Transverse colon (tissue), 4 donors: ENCODE measurements at regions not wholly inside any gene's neighbourhood (a gene's known extent, or its start where the extent isn't known, plus 50 kb on each side); places are given as distances from the start of the nearest gene placed in this dataset.

Experiments
- DNase-seq: peaks from one replicate; pipeline ENCODE4 v3.0.0-alpha.2; 2019
- H3K27ac ChIP-seq, 4 donors: fragments of 200-600 bp; sonication (generic); 2 replicates each; pipeline ENCODE4 v1.5.1; 2016 to 2018; ENCODE audit warnings: inconsistent platforms in 4 of 4
- H3K27me3 ChIP-seq: fragments of 200-600 bp; sonication (generic); 2 replicates; pipeline ENCODE4 v1.5.1; 2017; ENCODE audit warnings: inconsistent platforms
- H3K36me3 ChIP-seq, 4 donors: fragments of 200-600 bp; sonication (generic); 2 replicates each; pipeline ENCODE4 v1.5.1; 2017 to 2019; ENCODE audit warnings: inconsistent platforms in 4 of 4
- H3K4me1 ChIP-seq, 4 donors: fragments of 200-600 bp; sonication (generic); 2 replicates each; pipeline ENCODE4 v1.5.1; 2017 to 2020; ENCODE audit warnings: inconsistent platforms in 4 of 4
- H3K4me3 ChIP-seq, 4 donors: fragments of 200-600 bp; sonication (generic); 1 replicate in 1 of 4; 2 replicates in 3 of 4; pipeline versions ENCODE4 v1.5.1 to v1.6.1; 2017 to 2019; ENCODE audit warnings: inconsistent platforms in 4 of 4
- H3K9me3 ChIP-seq, 2 donors: fragments of 200-600 bp; sonication (generic); 2 replicates each; pipeline ENCODE4 v1.5.1; 2017 to 2019; ENCODE audit warnings: inconsistent platforms in 2 of 2
- CTCF ChIP-seq, 5 experiments: fragments of 200-600 bp in 3 of 5; fragments of 450-650 bp in 2 of 5; sonication (generic) in 3 of 5; IDR thresholded peaks; 1 replicate in 2 of 5; 2 replicates in 3 of 5; pipeline ENCODE4 v1.5.1; 2016 to 2017; ENCODE audit warnings: antibody characterized with exemption in 5 of 5, inconsistent platforms in 3 of 5, mild to moderate bottlenecking in 2 of 5, moderate library complexity in 1 of 5
- EP300 ChIP-seq: sonication (generic); formaldehyde crosslinking; IDR thresholded peaks from one replicate; pipeline ENCODE4 v1.6.1; 2017; ENCODE audit warnings: antibody characterized with exemption, low read depth
- POLR2A ChIP-seq: fragments of 450-650 bp; IDR thresholded peaks from one replicate; pipeline ENCODE4 v1.6.1; 2016; ENCODE audit warnings: antibody characterized with exemption, mild to moderate bottlenecking, moderate library complexity
- POLR2AphosphoS5 ChIP-seq, 3 donors: sonication (generic); formaldehyde crosslinking; IDR thresholded peaks; one replicate each; pipeline ENCODE4 v1.6.1; 2016; ENCODE audit warnings: antibody characterized with exemption in 3 of 3
- whole genome bisulfite sequencing, 2 donors: methylation state at CpG; one replicate each; pipeline ENCODE4 v1.1.5; 2018; ENCODE audit warnings: low coverage in 1 of 2; 5-methylcytosine and 5-hydroxymethylcytosine counted together
- in situ Hi-C, 4 donors: fragments of 200-750 bp; cut with MboI; loops; one replicate each; pipeline versions ENCODE4 v1.15.0 to v1.15.1; 2017; ENCODE audit warnings: low sequenced_read_pairs in 3 of 4, low pct_ligation_motif_present in 1 of 4, low pct_unique_long_range_greater_than_20kb in 1 of 4
- intact Hi-C: fragments of 100-400 bp; cut with DNase I; formaldehyde crosslinking; loops from one replicate; pipeline ENCODE4 v1.15.1; 2023; ENCODE audit warnings: low total_unique reads

- Histone ChIP-seq H3K27ac (no peak overlapping the region), H3K4me1 (no peaks in the 10 kb centered on the region), H3K27me3 (no peaks in the 10 kb centered on the region), H3K4me3 (no peak overlapping the region), H3K9me3 (peaks cover 0 to 9% of the 10 kb centered on the region in 2 donors), H3K36me3 (no peaks in the 10 kb centered on the region)
- TF ChIP-seq POLR2A (no peak), EP300 (no peak), POLR2AphosphoS5 (IDR thresholded peaks at IDR 0.05) (no peak), CTCF (IDR thresholded peaks at IDR 0.05) (no peak)
- intact Hi-C loops (loop anchor here (5.0 kb wide), 1 partner anchor 898 kb away; no protein-coding TSS in a partner anchor), in situ Hi-C loops (no loop called here)
- WGBS, 2 donors, result 0 to 43% methylated on average over 1 of the region's 1 CpG
- no peak for DNase-seq
These were observed 161.5 kb upstream of the PRNP start for GRCh38 chr20:4524792-4525191.

GRCh38 chr20:4524307-4524706, 161.9 kb upstream of the PRNP start:
- in situ Hi-C loops, result no loop called here
- no peak overlapping the region for H3K27ac ChIP-seq
- H3K4me3 ChIP-seq, result no peak overlapping the region
- no peaks in the 10 kb centered on the region for H3K36me3 ChIP-seq
- H3K27me3 ChIP-seq, result no peaks in the 10 kb centered on the region
- no peaks in the 10 kb centered on the region for H3K4me1 ChIP-seq
- peaks cover 0 to 9% of the 10 kb centered on the region in 2 donors for H3K9me3 ChIP-seq
- WGBS, 2 donors, result 92 to 93% methylated on average over 3 of the region's 3 CpGs
- intact Hi-C loops, result loop anchor here (5.0 kb wide), 1 partner anchor 898 kb away; no protein-coding TSS in a partner anchor
- no peak for DNase-seq
- no peak for TF ChIP-seq EP300
- no peak for TF ChIP-seq POLR2AphosphoS5 (IDR thresholded peaks at IDR 0.05)
- TF ChIP-seq POLR2A, result no peak
- no peak for TF ChIP-seq CTCF (IDR thresholded peaks at IDR 0.05)

- no peak for TF ChIP-seq POLR2A
- no peak for TF ChIP-seq POLR2AphosphoS5 (IDR thresholded peaks at IDR 0.05)
- no peak for TF ChIP-seq EP300
- no peak for TF ChIP-seq CTCF (IDR thresholded peaks at IDR 0.05)
- 67 to 83% methylated on average over 1 to 8 of the region's 8 CpGs for WGBS, 2 donors
- Histone ChIP-seq H3K9me3 (no peaks in the 10 kb centered on the region), H3K27me3 (no peaks in the 10 kb centered on the region), H3K4me1 (no peaks in the 10 kb centered on the region), H3K36me3 (no peaks in the 10 kb centered on the region), H3K4me3 (no peak overlapping the region), H3K27ac (no peak overlapping the region)
- in situ Hi-C loops (no loop called here), intact Hi-C loops (loop anchor here (5.0 kb wide), 1 partner anchor 900 kb away; no protein-coding TSS in a partner anchor)
- DNase-seq, result no peak
These were observed 163.9 kb upstream of the PRNP start for GRCh38 chr20:4522310-4522709.

GRCh38 chr20:4521170-4521968, 164.9 kb upstream of the PRNP start:
- Histone ChIP-seq H3K4me3 (no peak overlapping the region), H3K27me3 (no peaks in the 10 kb centered on the region), H3K27ac (no peak overlapping the region), H3K9me3 (no peaks in the 10 kb centered on the region), H3K36me3 (no peaks in the 10 kb centered on the region), H3K4me1 (no peaks in the 10 kb centered on the region)
- no peak for DNase-seq
- 67 to 71% methylated on average over 1 to 16 of the region's 16 CpGs for WGBS, 2 donors
- TF ChIP-seq POLR2A (no peak), EP300 (no peak), CTCF (IDR thresholded peaks at IDR 0.05) (no peak), POLR2AphosphoS5 (IDR thresholded peaks at IDR 0.05) (no peak)
- intact Hi-C loops (loop anchor here (5.0 kb wide), 1 partner anchor 901 kb away; no protein-coding TSS in a partner anchor), in situ Hi-C loops (no loop called here)
